ENCODE measurements at regions not wholly inside any gene's neighbourhood (a gene's known extent, or its start where the extent isn't known, plus 50 kb on each side); places are given as distances from the start of the nearest gene placed in this dataset.
A peak's percentile ranks its signal among the peaks of the same experiment; 100 is the strongest.
"Not testable (repeated sequence)": the region's sequence is repeated elsewhere in the genome, so short reads cannot be mapped to it uniquely, and the experiment has no call there.

GRCh38 chrX:53883196-53883595 is 161.1 kb downstream of the PHF8 start:
- Histone ChIP-seq H3K4me1 (ENCODE audit: low read length) (no peaks in the 10 kb centered on the region), H3K4me3 (ENCODE audit: low read length) (no peak overlapping the region), H3K9ac (ENCODE audit: low read length) (no peak overlapping the region), H2AFZ (ENCODE audit: low read length) (no peak overlapping the region), H3K27me3 (ENCODE audit: low read length) (no peaks in the 10 kb centered on the region), H3K9me3 (ENCODE audit: low read length) (no peaks in the 10 kb centered on the region), H3K79me2 (ENCODE audit: low read length) (no peaks in the 10 kb centered on the region), H3K9me2 (replicated peaks; ENCODE audit: insufficient read depth, low read length) (no peaks in the 10 kb centered on the region), H3K36me3 (ENCODE audit: insufficient read depth, low read length) (no peaks in the 10 kb centered on the region), H4K20me1 (ENCODE audit: insufficient read depth, low read depth, low read length) (no peaks in the 10 kb centered on the region), H3K27ac (ENCODE audit: low read length) (no peak overlapping the region), H3K4me2 (ENCODE audit: low read depth, low read length, poor library complexity, severe bottlenecking) (no peak overlapping the region)
- DNase-seq, result no peak

- H3K27me3 ChIP-seq (ENCODE audit: low read length), result no peaks in the 10 kb centered on the region
- H3K36me3 ChIP-seq (ENCODE audit: insufficient read depth, low read length), result no peaks in the 10 kb centered on the region
- H3K9me3 ChIP-seq (ENCODE audit: low read length), result no peaks in the 10 kb centered on the region
- H4K20me1 ChIP-seq (ENCODE audit: insufficient read depth, low read depth, low read length), result no peaks in the 10 kb centered on the region
- H2AFZ ChIP-seq (ENCODE audit: low read length), result no peak overlapping the region
- no peaks in the 10 kb centered on the region for H3K4me1 ChIP-seq (ENCODE audit: low read length)
- H3K4me3 ChIP-seq (ENCODE audit: low read length), result no peak overlapping the region
- H3K79me2 ChIP-seq (ENCODE audit: low read length), result no peaks in the 10 kb centered on the region
- no peaks in the 10 kb centered on the region for H3K9me2 ChIP-seq (replicated peaks; ENCODE audit: insufficient read depth, low read length)
- no peak overlapping the region for H3K4me2 ChIP-seq (ENCODE audit: low read depth, low read length, poor library complexity, severe bottlenecking)
- no peak overlapping the region for H3K27ac ChIP-seq (ENCODE audit: low read length)
- no peak for DNase-seq
- no peak overlapping the region for H3K9ac ChIP-seq (ENCODE audit: low read length)
These were observed 161.9 kb downstream of the PHF8 start for GRCh38 chrX:53882331-53882730.

GRCh38 chrX:53880786-53881185 is 163.5 kb downstream of the PHF8 start:
- H3K27ac ChIP-seq (ENCODE audit: low read length); H3K4me3 ChIP-seq (ENCODE audit: low read length); H3K79me2 ChIP-seq (ENCODE audit: low read length); DNase-seq; H3K9me3 ChIP-seq (ENCODE audit: low read length); H4K20me1 ChIP-seq (ENCODE audit: insufficient read depth, low read depth, low read length); H3K9ac ChIP-seq (ENCODE audit: low read length); H3K4me1 ChIP-seq (ENCODE audit: low read length); H3K36me3 ChIP-seq (ENCODE audit: insufficient read depth, low read length); H3K27me3 ChIP-seq (ENCODE audit: low read length); H2AFZ ChIP-seq (ENCODE audit: low read length); H3K4me2 ChIP-seq (ENCODE audit: low read depth, low read length, poor library complexity, severe bottlenecking); H3K9me2 ChIP-seq (replicated peaks; ENCODE audit: insufficient read depth, low read length): not testable (repeated sequence)

GRCh38 chrX:53859890-53860289 is 173.4 kb upstream of the HUWE1 start:
- H4K20me1 ChIP-seq (ENCODE audit: insufficient read depth, low read depth, low read length), result no peaks in the 10 kb centered on the region
- no peaks in the 10 kb centered on the region for H3K9me3 ChIP-seq (ENCODE audit: low read length)
- H3K4me2 ChIP-seq (ENCODE audit: low read depth, low read length, poor library complexity, severe bottlenecking), result no peak overlapping the region
- no peak overlapping the region for H3K4me3 ChIP-seq (ENCODE audit: low read length)
- no peaks in the 10 kb centered on the region for H3K36me3 ChIP-seq (ENCODE audit: insufficient read depth, low read length)
- H3K27ac ChIP-seq (ENCODE audit: low read length), result no peak overlapping the region
- no peak overlapping the region for H2AFZ ChIP-seq (ENCODE audit: low read length)
- no peaks in the 10 kb centered on the region for H3K27me3 ChIP-seq (ENCODE audit: low read length)
- H3K9me2 ChIP-seq (replicated peaks; ENCODE audit: insufficient read depth, low read length), result no peaks in the 10 kb centered on the region
- no peaks in the 10 kb centered on the region for H3K4me1 ChIP-seq (ENCODE audit: low read length)
- H3K9ac ChIP-seq (ENCODE audit: low read length), result no peak overlapping the region
- no peak for DNase-seq
- H3K79me2 ChIP-seq (ENCODE audit: low read length), result no peaks in the 10 kb centered on the region

GRCh38 chrX:53831662-53832635 is 145.4 kb upstream of the HUWE1 start:
- no peak overlapping the region for H3K4me2 ChIP-seq (ENCODE audit: low read depth, low read length, poor library complexity, severe bottlenecking)
- no peaks in the 10 kb centered on the region for H3K79me2 ChIP-seq (ENCODE audit: low read length)
- H3K9me3 ChIP-seq (ENCODE audit: low read length), result no peaks in the 10 kb centered on the region
- no peak overlapping the region for H3K9ac ChIP-seq (ENCODE audit: low read length)
- no peaks in the 10 kb centered on the region for H3K9me2 ChIP-seq (replicated peaks; ENCODE audit: insufficient read depth, low read length)
- H3K27me3 ChIP-seq (ENCODE audit: low read length), result no peaks in the 10 kb centered on the region
- no peaks in the 10 kb centered on the region for H3K4me1 ChIP-seq (ENCODE audit: low read length)
- no peaks in the 10 kb centered on the region for H4K20me1 ChIP-seq (ENCODE audit: insufficient read depth, low read depth, low read length)
- no peak overlapping the region for H3K27ac ChIP-seq (ENCODE audit: low read length)
- peak; percentile 73 for DNase-seq
- H3K4me3 ChIP-seq (ENCODE audit: low read length), result no peak overlapping the region
- H2AFZ ChIP-seq (ENCODE audit: low read length), result no peak overlapping the region
- no peaks in the 10 kb centered on the region for H3K36me3 ChIP-seq (ENCODE audit: insufficient read depth, low read length)

GRCh38 chrX:53824686-53825085 is 138.2 kb upstream of the HUWE1 start:
- Histone ChIP-seq H3K27ac (ENCODE audit: low read length) (no peak overlapping the region), H3K9ac (ENCODE audit: low read length) (no peak overlapping the region), H3K4me2 (ENCODE audit: low read depth, low read length, poor library complexity, severe bottlenecking) (no peak overlapping the region), H3K27me3 (ENCODE audit: low read length) (no peaks in the 10 kb centered on the region), H2AFZ (ENCODE audit: low read length) (no peak overlapping the region), H3K79me2 (ENCODE audit: low read length) (no peaks in the 10 kb centered on the region), H3K4me3 (ENCODE audit: low read length) (no peak overlapping the region), H3K9me2 (replicated peaks; ENCODE audit: insufficient read depth, low read length) (no peaks in the 10 kb centered on the region), H3K4me1 (ENCODE audit: low read length) (no peaks in the 10 kb centered on the region), H4K20me1 (ENCODE audit: insufficient read depth, low read depth, low read length) (no peaks in the 10 kb centered on the region), H3K9me3 (ENCODE audit: low read length) (no peaks in the 10 kb centered on the region), H3K36me3 (ENCODE audit: insufficient read depth, low read length) (no peaks in the 10 kb centered on the region)
- no peak for DNase-seq

GRCh38 chrX:53818115-53818514 is 131.6 kb upstream of the HUWE1 start:
- not testable (repeated sequence) for H2AFZ ChIP-seq (ENCODE audit: low read length); H3K27me3 ChIP-seq (ENCODE audit: low read length); H3K9me2 ChIP-seq (replicated peaks; ENCODE audit: insufficient read depth, low read length); H3K79me2 ChIP-seq (ENCODE audit: low read length); H3K36me3 ChIP-seq (ENCODE audit: insufficient read depth, low read length); DNase-seq; H3K9me3 ChIP-seq (ENCODE audit: low read length); H3K4me2 ChIP-seq (ENCODE audit: low read depth, low read length, poor library complexity, severe bottlenecking); H3K4me3 ChIP-seq (ENCODE audit: low read length); H4K20me1 ChIP-seq (ENCODE audit: insufficient read depth, low read depth, low read length); H3K4me1 ChIP-seq (ENCODE audit: low read length); H3K9ac ChIP-seq (ENCODE audit: low read length); H3K27ac ChIP-seq (ENCODE audit: low read length)

GRCh38 chrX:53817548-53817947 is 131.0 kb upstream of the HUWE1 start:
- Histone ChIP-seq H3K4me1 (ENCODE audit: low read length) (no peaks in the 10 kb centered on the region), H3K4me2 (ENCODE audit: low read depth, low read length, poor library complexity, severe bottlenecking) (no peak overlapping the region), H3K79me2 (ENCODE audit: low read length) (no peaks in the 10 kb centered on the region), H2AFZ (ENCODE audit: low read length) (no peak overlapping the region), H3K27ac (ENCODE audit: low read length) (no peak overlapping the region), H4K20me1 (ENCODE audit: insufficient read depth, low read depth, low read length) (no peaks in the 10 kb centered on the region), H3K4me3 (ENCODE audit: low read length) (no peak overlapping the region), H3K9me3 (ENCODE audit: low read length) (no peaks in the 10 kb centered on the region), H3K27me3 (ENCODE audit: low read length) (no peaks in the 10 kb centered on the region), H3K9ac (ENCODE audit: low read length) (no peak overlapping the region), H3K36me3 (ENCODE audit: insufficient read depth, low read length) (no peaks in the 10 kb centered on the region), H3K9me2 (replicated peaks; ENCODE audit: insufficient read depth, low read length) (no peaks in the 10 kb centered on the region)
- DNase-seq, result no peak

Data from Karpas-422 (cell line).